ENCODE measurements at regions not wholly inside any gene's neighbourhood (a gene's known extent, or its start where the extent isn't known, plus 50 kb on each side); places are given as distances from the start of the nearest gene placed in this dataset.

DNA sequence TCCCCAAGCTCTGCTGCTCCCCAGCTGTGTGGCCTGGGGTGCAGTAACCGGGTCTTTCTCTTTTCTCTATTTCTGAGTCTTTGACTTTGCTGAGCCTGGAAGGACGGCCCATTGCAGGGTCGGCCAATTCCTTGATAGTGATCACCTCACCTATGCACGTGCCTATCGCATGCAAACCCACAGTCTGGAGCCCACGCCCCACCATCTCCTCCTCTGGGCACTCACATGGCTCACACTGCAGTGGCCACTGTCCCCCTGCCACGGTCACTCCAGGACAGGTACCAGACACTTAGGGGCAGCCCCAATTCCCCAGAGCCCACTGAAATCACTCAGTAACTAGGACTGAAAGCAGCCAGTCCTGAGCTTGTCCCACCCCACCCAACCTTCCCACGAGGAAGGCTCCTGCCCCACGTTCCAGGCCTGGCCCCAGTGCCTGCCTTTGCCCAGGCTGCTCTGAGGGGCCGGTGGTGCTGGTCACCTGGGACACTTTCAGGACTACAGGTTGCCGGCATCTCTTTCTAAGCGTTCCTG, 137.6 kb downstream of the TEX29 start:
- H3K27me3 ChIP-seq (replicated peaks; ENCODE audit: insufficient read depth, low read depth, low read length, poor library complexity) = peaks cover 79% of the 10 kb centered on the region
- H3K4me3 ChIP-seq (ENCODE audit: low read depth, low read length, poor library complexity, severe bottlenecking) = no peak overlapping the region
- intact Hi-C loops (cut with micrococcal nuclease; ENCODE audit: unreplicated experiment) = no loop called here
- no TSS peak for BruUV-seq (replicated peaks)
- no peak for DNase-seq (ENCODE audit: low spot score)
- H3K36me3 ChIP-seq (ENCODE audit: insufficient read depth, low read length, poor library complexity, severe bottlenecking) = no peaks in the 10 kb centered on the region
- ChIA-PET CTCF (no interaction called here), POLR2A (ENCODE audit: low non-redundant PET) (no interaction called here)
- no peak overlapping the region for H3K27ac ChIP-seq (ENCODE audit: low read depth, low read length, poor library complexity, severe bottlenecking)
- no peaks in the 10 kb centered on the region for H3K9me3 ChIP-seq (ENCODE audit: low read depth, low read length, poor library complexity, severe bottlenecking)
- H3K4me1 ChIP-seq (ENCODE audit: insufficient read depth, low read length, poor library complexity, severe bottlenecking) = no peaks in the 10 kb centered on the region
- TF ChIP-seq EZH2 (IDR thresholded peaks at IDR 0.05; ENCODE audit: borderline replicate concordance, low read depth, low read length, poor library complexity, severe bottlenecking) = no peak
- TF ChIP-seq, protein P1, sequence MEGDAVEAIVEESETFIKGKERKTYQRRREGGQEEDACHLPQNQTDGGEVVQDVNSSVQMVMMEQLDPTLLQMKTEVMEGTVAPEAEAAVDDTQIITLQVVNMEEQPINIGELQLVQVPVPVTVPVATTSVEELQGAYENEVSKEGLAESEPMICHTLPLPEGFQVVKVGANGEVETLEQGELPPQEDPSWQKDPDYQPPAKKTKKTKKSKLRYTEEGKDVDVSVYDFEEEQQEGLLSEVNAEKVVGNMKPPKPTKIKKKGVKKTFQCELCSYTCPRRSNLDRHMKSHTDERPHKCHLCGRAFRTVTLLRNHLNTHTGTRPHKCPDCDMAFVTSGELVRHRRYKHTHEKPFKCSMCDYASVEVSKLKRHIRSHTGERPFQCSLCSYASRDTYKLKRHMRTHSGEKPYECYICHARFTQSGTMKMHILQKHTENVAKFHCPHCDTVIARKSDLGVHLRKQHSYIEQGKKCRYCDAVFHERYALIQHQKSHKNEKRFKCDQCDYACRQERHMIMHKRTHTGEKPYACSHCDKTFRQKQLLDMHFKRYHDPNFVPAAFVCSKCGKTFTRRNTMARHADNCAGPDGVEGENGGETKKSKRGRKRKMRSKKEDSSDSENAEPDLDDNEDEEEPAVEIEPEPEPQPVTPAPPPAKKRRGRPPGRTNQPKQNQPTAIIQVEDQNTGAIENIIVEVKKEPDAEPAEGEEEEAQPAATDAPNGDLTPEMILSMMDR (conservative IDR thresholded peaks at IDR 0.05; ENCODE audit: low read depth, low read length) = no peak

DNA sequence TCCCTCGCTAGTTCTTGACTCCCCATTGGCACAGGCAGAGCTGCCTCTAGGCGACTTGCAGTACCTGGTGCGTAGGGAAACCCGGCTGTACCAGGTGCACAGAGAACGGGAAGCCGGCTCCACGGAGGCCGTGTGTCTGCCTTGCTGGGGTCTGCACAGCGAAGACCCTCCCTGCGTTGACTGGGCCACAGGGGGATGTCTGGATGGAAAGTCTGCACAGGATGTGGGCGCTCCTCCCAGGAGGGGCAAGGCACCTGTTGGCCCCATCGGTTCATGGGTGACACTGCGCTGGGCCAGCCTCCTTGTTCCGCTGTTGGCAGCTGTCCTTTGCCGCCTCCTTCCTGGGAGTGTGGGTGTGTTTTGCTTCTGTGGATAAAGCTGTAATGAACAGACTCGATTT, 138.3 kb downstream of the TEX29 start:
- no TSS peak for BruUV-seq (replicated peaks)
- Histone ChIP-seq H3K36me3 (ENCODE audit: insufficient read depth, low read length, poor library complexity, severe bottlenecking) (no peaks in the 10 kb centered on the region), H3K27ac (ENCODE audit: low read depth, low read length, poor library complexity, severe bottlenecking) (no peak overlapping the region), H3K4me3 (ENCODE audit: low read depth, low read length, poor library complexity, severe bottlenecking) (no peak overlapping the region), H3K27me3 (replicated peaks; ENCODE audit: insufficient read depth, low read depth, low read length, poor library complexity) (peaks cover 82% of the 10 kb centered on the region), H3K9me3 (ENCODE audit: low read depth, low read length, poor library complexity, severe bottlenecking) (no peaks in the 10 kb centered on the region), H3K4me1 (ENCODE audit: insufficient read depth, low read length, poor library complexity, severe bottlenecking) (no peaks in the 10 kb centered on the region)
- POLR2A ChIA-PET (ENCODE audit: low non-redundant PET) = no interaction called here
- no peak for DNase-seq (ENCODE audit: low spot score)
- TF ChIP-seq EZH2 (IDR thresholded peaks at IDR 0.05; ENCODE audit: borderline replicate concordance, low read depth, low read length, poor library complexity, severe bottlenecking) = no peak
- CTCF ChIA-PET = interaction anchor here (0.8 kb wide), 1 partner anchor 686 kb away, joined by 7 read pairs; no protein-coding TSS in a partner anchor
- intact Hi-C loops (cut with micrococcal nuclease; ENCODE audit: unreplicated experiment) = no loop called here

DNA sequence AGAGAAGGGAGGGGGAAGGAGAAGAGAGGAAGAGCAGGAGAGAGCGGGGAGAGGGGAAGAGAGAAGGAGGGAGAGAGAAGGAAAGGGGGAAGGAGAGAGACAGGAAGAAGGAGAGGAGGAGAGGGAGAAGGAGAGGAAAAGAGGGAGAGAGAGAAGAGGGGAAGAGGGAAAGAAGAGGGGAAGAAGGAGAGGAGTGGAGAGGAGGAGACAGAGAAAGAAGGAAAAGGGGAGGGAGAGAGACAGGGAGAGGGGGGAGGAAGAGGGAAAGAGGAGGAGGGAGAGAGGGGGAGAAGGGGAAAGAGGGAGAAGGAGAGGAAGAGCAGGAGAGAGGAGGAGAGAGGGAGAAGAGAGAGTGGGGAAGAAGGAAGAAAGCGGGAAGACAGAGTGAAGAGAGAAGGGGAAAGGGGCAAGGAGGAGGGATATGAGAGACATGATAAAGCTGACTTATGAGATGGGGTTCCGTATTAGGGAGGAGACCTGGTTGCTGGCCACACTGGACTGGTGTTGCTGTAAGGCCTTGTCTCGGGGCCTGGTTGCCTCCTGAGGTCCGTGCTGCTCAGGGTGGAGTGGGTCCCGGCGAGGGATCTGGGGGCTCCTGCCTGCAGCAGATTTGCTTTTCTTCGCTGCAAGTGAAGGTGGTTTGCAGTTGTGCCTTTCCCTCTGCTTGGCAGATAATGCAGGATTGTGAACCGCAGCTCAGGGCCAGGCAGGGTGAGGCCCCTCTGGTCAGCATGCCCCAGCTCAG, 139.5 kb downstream of the TEX29 start:
- no peak overlapping the region for H3K27ac ChIP-seq (ENCODE audit: low read depth, low read length, poor library complexity, severe bottlenecking)
- H3K9me3 ChIP-seq (ENCODE audit: low read depth, low read length, poor library complexity, severe bottlenecking) = no peaks in the 10 kb centered on the region
- no peak overlapping the region for H3K4me3 ChIP-seq (ENCODE audit: low read depth, low read length, poor library complexity, severe bottlenecking)
- H3K27me3 ChIP-seq (replicated peaks; ENCODE audit: insufficient read depth, low read depth, low read length, poor library complexity) = peaks cover 85% of the 10 kb centered on the region
- DNase-seq (ENCODE audit: low spot score) = no peak
- H3K4me1 ChIP-seq (ENCODE audit: insufficient read depth, low read length, poor library complexity, severe bottlenecking) = no peaks in the 10 kb centered on the region
- H3K36me3 ChIP-seq (ENCODE audit: insufficient read depth, low read length, poor library complexity, severe bottlenecking) = no peaks in the 10 kb centered on the region
- ChIA-PET CTCF (no interaction called here), POLR2A (ENCODE audit: low non-redundant PET) (no interaction called here)
- BruUV-seq (replicated peaks) = no TSS peak
- TF ChIP-seq, protein P1 (conservative IDR thresholded peaks at IDR 0.05; ENCODE audit: low read depth, low read length) = no peak
- no peak for TF ChIP-seq EZH2 (IDR thresholded peaks at IDR 0.05; ENCODE audit: borderline replicate concordance, low read depth, low read length, poor library complexity, severe bottlenecking)
- intact Hi-C loops (cut with micrococcal nuclease; ENCODE audit: unreplicated experiment) = no loop called here
